ENCODE measurements at regions not wholly inside any gene's neighbourhood (a gene's known extent, or its start where the extent isn't known, plus 50 kb on each side); places are given as distances from the start of the nearest gene placed in this dataset.

GRCh38 chr9:129416821-129417539, 203.9 kb downstream of the C9orf50 start (continued):
- no peak for TF ChIP-seq CHD1 (IDR thresholded peaks at IDR 0.05; ENCODE audit: low read depth, low read length)

- H4K5ac ChIP-seq (ENCODE audit: low read depth, low read length) = 0 out of 2 replicates have a peak overlapping the region, but pooled peaks have one; percentile 8
- peak overlapping the region; percentile 99 for H2AK5ac ChIP-seq (ENCODE audit: low read depth, low read length)
- H3K36me3 ChIP-seq (ENCODE audit: control insufficient read depth, insufficient read depth, low read length) = no peaks in the 10 kb centered on the region
- peak overlapping the region; percentile 76 for H2AFZ ChIP-seq (replicated peaks; ENCODE audit: low read length, poor library complexity)
- no peak overlapping the region for H3K4me3 ChIP-seq (ENCODE audit: insufficient read depth, low read depth, low read length)
- peak overlapping the region; percentile 78; the same call in 2 of the 3 replicates for H2BK15ac ChIP-seq (ENCODE audit: low read depth, low read length)
- no peak overlapping the region for H2BK5ac ChIP-seq (ENCODE audit: low read depth, low read length, poor library complexity, severe bottlenecking)
- no peak overlapping the region for H3K9ac ChIP-seq (ENCODE audit: low read depth, low read length)
- H3K27me3 ChIP-seq (ENCODE audit: control insufficient read depth, insufficient read depth, low read length) = no peaks in the 10 kb centered on the region
- H3K9me1 ChIP-seq (ENCODE audit: insufficient read depth, low read length) = peaks cover 16% of the 10 kb centered on the region
- H3K56ac ChIP-seq (ENCODE audit: extremely low read depth, insufficient read depth, low read length) = no peak overlapping the region
- no peak overlapping the region for H3K27ac ChIP-seq (ENCODE audit: insufficient read depth, low read length)
- DNase-seq (no peak), ATAC-seq (ENCODE audit: low read depth) (no peak)
- H3K18ac ChIP-seq (ENCODE audit: low read depth, low read length) = no peak overlapping the region
- H3K4me1 ChIP-seq (ENCODE audit: control insufficient read depth, insufficient read depth, low read length) = peaks cover 21% of the 10 kb centered on the region
- H3K14ac ChIP-seq (replicated peaks; ENCODE audit: low read depth, low read length) = peak overlapping the region; percentile 40; the same call in 1 of the 2 replicates
- H4K8ac ChIP-seq (ENCODE audit: low read depth in 2 of 2, low read length in 2 of 2) = peak overlapping the region in 1 of 2 experiments; percentile 70; a peak in 2 of 4 replicates
- intact Hi-C loops (cut with micrococcal nuclease) = no loop called here
- peak overlapping the region; percentile 64 for H4K91ac ChIP-seq (ENCODE audit: insufficient read depth, low read depth, low read length)
- BruUV-seq (replicated peaks) = no TSS peak
- no peaks in the 10 kb centered on the region; a peak in 1 of 4 replicates for H3K79me1 ChIP-seq (ENCODE audit: low read depth in 1 of 2, low read length in 2 of 2)
- peak overlapping the region; percentile 56; the same call in 1 of the 2 replicates for H3K23ac ChIP-seq (ENCODE audit: low read depth, low read length)
- H2BK20ac ChIP-seq (ENCODE audit: low read depth, low read length) = peak overlapping the region; percentile 88
- WGBS, 2 experiments (ENCODE audit: extremely low coverage in 2 of 2, insufficient read length in 1 of 2) = 78% methylated on average over 7 of the region's 26 CpGs; no CpG with 5 or more reads in 1 of the 2 experiments
- peak overlapping the region; percentile 93 for H2BK120ac ChIP-seq (ENCODE audit: low read depth, low read length)
- H4K20me1 ChIP-seq (ENCODE audit: insufficient read depth, low read length) = no peaks in the 10 kb centered on the region
- ChIA-PET CTCF (no interaction called here), POLR2A (ENCODE audit: unreplicated experiment) (no interaction called here)
- no peak overlapping the region for H3K4me2 ChIP-seq (ENCODE audit: low read depth, low read length)
- H3K9me3 ChIP-seq (ENCODE audit: control insufficient read depth, insufficient read depth, low read length) = peaks cover 4% of the 10 kb centered on the region; the same call in 1 of the 2 replicates
- in situ Hi-C loops (cut with MboI; ENCODE audit: low sequenced_read_pairs) = no loop called here
- peak overlapping the region; percentile 88 for H2AK9ac ChIP-seq (replicated peaks; ENCODE audit: low read depth, low read length, poor library complexity)
- peak overlapping the region; percentile 99 for H3K4ac ChIP-seq (ENCODE audit: low read depth, low read length)
- dilution Hi-C loops (cut with HindIII; ENCODE audit: low sequenced_read_pairs, unreplicated experiment) = no loop called here
- TF ChIP-seq RFX5 (IDR thresholded peaks at IDR 0.05; ENCODE audit: low read depth, low read length) (no peak), SMC3 (IDR thresholded peaks at IDR 0.05; ENCODE audit: low read depth, low read length) (no peak), USF2 (IDR thresholded peaks at IDR 0.05; ENCODE audit: low read depth, low read length) (no peak), MXI1 (IDR thresholded peaks at IDR 0.05; ENCODE audit: borderline replicate concordance, low read depth, low read length) (no peak), FOS (IDR thresholded peaks at IDR 0.05; ENCODE audit: low read depth, low read length) (no peak), CTCF (conservative IDR thresholded peaks at IDR 0.05; ENCODE audit: low read depth, low read length) (no peak), MAFK (IDR thresholded peaks at IDR 0.05; ENCODE audit: low read depth, low read length) (no peak), RAD21 (IDR thresholded peaks at IDR 0.05; ENCODE audit: low read length) (no peak), POLR2A (IDR thresholded peaks at IDR 0.05; ENCODE audit: low read depth, low read length) (no peak), CEBPB (IDR thresholded peaks at IDR 0.05; ENCODE audit: low read depth, low read length) (no peak), CHD1 (IDR thresholded peaks at IDR 0.05; ENCODE audit: low read depth, low read length) (no peak)
Observed at GRCh38 chr9:129415942-129416651, 204.8 kb downstream of the C9orf50 start.
